DND-41 (cell line): ENCODE measurements at regions not wholly inside any gene's neighbourhood (a gene's known extent, or its start where the extent isn't known, plus 50 kb on each side); places are given as distances from the start of the nearest gene placed in this dataset.

Experiments used
- ATAC-seq: fragments of 200-7000 bp; cut with Tn5 transposase; 3 replicates; pipeline ENCODE4 v1.9.1; 2021; ENCODE audit warnings: low read depth; ENCODE audit not compliant: insufficient read depth
- DNase-seq: peaks from one replicate; pipeline ENCODE4 v3.0.0-alpha.2; 2020
- H2AFZ ChIP-seq: 2 replicates; pipeline ENCODE4 v1.6.0; 2012; ENCODE audit warnings: low read depth, low read length
- H3K27ac ChIP-seq: 2 replicates; pipeline ENCODE4 v1.5.1; 2012; ENCODE audit warnings: low read length, inconsistent platforms
- H3K27me3 ChIP-seq: fragments of 200-600 bp; sonication (generic); 2 replicates; pipeline ENCODE4 v1.6.0; 2012; ENCODE audit warnings: low read length, mild to moderate bottlenecking, inconsistent platforms; ENCODE audit not compliant: insufficient read depth, poor library complexity
- H3K36me3 ChIP-seq: 2 replicates; pipeline ENCODE4 v1.5.1; 2012; ENCODE audit warnings: low read length, inconsistent platforms; ENCODE audit not compliant: insufficient read depth
- H3K4me1 ChIP-seq: 2 replicates; pipeline ENCODE4 v1.5.1; 2012; ENCODE audit warnings: mild to moderate bottlenecking, low read length; ENCODE audit not compliant: insufficient read depth
- H3K4me2 ChIP-seq: 2 replicates; pipeline ENCODE4 v1.6.0; 2012; ENCODE audit warnings: mild to moderate bottlenecking, moderate library complexity, low read length, inconsistent platforms; ENCODE audit not compliant: insufficient read depth
- H3K4me3 ChIP-seq, 2 experiments: fragments of 200-600 bp in 1 of 2; shearing (Covaris generic) in 1 of 2; 2 replicates each; pipeline ENCODE4 v1.5.1; 2012 to 2016; ENCODE audit warnings: inconsistent platforms in 2 of 2, low read length in 2 of 2, mild to moderate bottlenecking in 2 of 2, low read depth in 1 of 2, moderate library complexity in 1 of 2
- H3K79me2 ChIP-seq: 2 replicates; pipeline ENCODE4 v1.6.0; 2012; ENCODE audit warnings: low read length, inconsistent platforms; ENCODE audit not compliant: insufficient read depth
- H3K9ac ChIP-seq: 2 replicates; pipeline ENCODE4 v1.6.0; 2012; ENCODE audit warnings: low read depth, mild to moderate bottlenecking, inconsistent platforms, low read length, moderate library complexity
- H3K9me3 ChIP-seq: 2 replicates; pipeline ENCODE4 v1.5.1; 2012; ENCODE audit warnings: low read length, moderate library complexity, mild to moderate bottlenecking, inconsistent platforms; ENCODE audit not compliant: insufficient read depth, severe bottlenecking
- H4K20me1 ChIP-seq: 2 replicates; pipeline ENCODE4 v1.6.0; 2012; ENCODE audit warnings: low read length; ENCODE audit not compliant: insufficient read depth
- CTCF ChIP-seq: IDR thresholded peaks from 2 replicates; pipeline ENCODE4 v1.5.1; 2012; ENCODE audit warnings: borderline replicate concordance, low read length, moderate library complexity, mild to moderate bottlenecking; ENCODE audit not compliant: poor library complexity, severe bottlenecking; ENCODE audit errors: extremely low read depth
- EZH2 ChIP-seq: IDR thresholded peaks from 3 replicates; pipeline ENCODE4 v1.6.1; 2012; ENCODE audit warnings: borderline replicate concordance, low read depth, mild to moderate bottlenecking, moderate library complexity, low read length, inconsistent platforms; ENCODE audit not compliant: severe bottlenecking

- H3K4me1 ChIP-seq = no peaks in the 10 kb centered on the region
- H3K36me3 ChIP-seq = no peaks in the 10 kb centered on the region
- no peaks in the 10 kb centered on the region for H3K9me3 ChIP-seq
- H3K27ac ChIP-seq = no peak overlapping the region
- DNase-seq (no peak), ATAC-seq (no peak)
- no peak overlapping the region for H2AFZ ChIP-seq
- no peaks in the 10 kb centered on the region for H3K27me3 ChIP-seq
- H4K20me1 ChIP-seq = no peaks in the 10 kb centered on the region
- no peak for TF ChIP-seq EZH2
- peak; percentile 55 for TF ChIP-seq CTCF
- H3K4me3 ChIP-seq = no peak overlapping the region
- no peak overlapping the region for H3K4me2 ChIP-seq
- no peak overlapping the region for H3K9ac ChIP-seq
- no peaks in the 10 kb centered on the region for H3K79me2 ChIP-seq
Observed at GRCh38 chr6:103797738-103798137, 1062.0 kb downstream of the HACE1 start.

GRCh38 chr6:103791458-103791857 lies 1068.3 kb downstream of the HACE1 start:
- H3K79me2 ChIP-seq = no peaks in the 10 kb centered on the region
- H3K36me3 ChIP-seq = no peaks in the 10 kb centered on the region
- TF ChIP-seq CTCF (no peak), EZH2 (no peak)
- H3K4me3 ChIP-seq = no peak overlapping the region
- H3K27ac ChIP-seq = no peak overlapping the region
- H3K4me2 ChIP-seq = no peak overlapping the region
- no peaks in the 10 kb centered on the region for H3K4me1 ChIP-seq
- no peaks in the 10 kb centered on the region for H4K20me1 ChIP-seq
- ATAC-seq (no peak), DNase-seq (no peak)
- no peaks in the 10 kb centered on the region for H3K27me3 ChIP-seq
- no peak overlapping the region for H2AFZ ChIP-seq
- H3K9ac ChIP-seq = no peak overlapping the region
- H3K9me3 ChIP-seq = no peaks in the 10 kb centered on the region

- no peaks in the 10 kb centered on the region for H3K4me1 ChIP-seq
- ATAC-seq (no peak), DNase-seq (no peak)
- no peak overlapping the region for H3K9ac ChIP-seq
- H3K27me3 ChIP-seq = no peaks in the 10 kb centered on the region
- no peaks in the 10 kb centered on the region for H4K20me1 ChIP-seq
- no peaks in the 10 kb centered on the region for H3K79me2 ChIP-seq
- no peak overlapping the region for H3K4me3 ChIP-seq
- no peaks in the 10 kb centered on the region for H3K36me3 ChIP-seq
- no peak overlapping the region for H3K4me2 ChIP-seq
- H3K27ac ChIP-seq = no peak overlapping the region
- no peak overlapping the region for H2AFZ ChIP-seq
- TF ChIP-seq CTCF (no peak), EZH2 (no peak)
- no peaks in the 10 kb centered on the region for H3K9me3 ChIP-seq
Observed at GRCh38 chr6:103784117-103784516, 1075.6 kb downstream of the HACE1 start.

GRCh38 chr6:103783329-103783728 lies 1076.4 kb downstream of the HACE1 start:
- H3K4me1 ChIP-seq = no peaks in the 10 kb centered on the region
- no peak overlapping the region for H2AFZ ChIP-seq
- no peak overlapping the region for H3K4me3 ChIP-seq
- H3K4me2 ChIP-seq = no peak overlapping the region
- no peak overlapping the region for H3K9ac ChIP-seq
- no peak for ATAC-seq
- H3K79me2 ChIP-seq = no peaks in the 10 kb centered on the region
- no peaks in the 10 kb centered on the region for H4K20me1 ChIP-seq
- no peaks in the 10 kb centered on the region for H3K36me3 ChIP-seq
- no peak overlapping the region for H3K27ac ChIP-seq
- DNase-seq = no peak
- H3K9me3 ChIP-seq = no peaks in the 10 kb centered on the region
- no peaks in the 10 kb centered on the region for H3K27me3 ChIP-seq
- no peak for TF ChIP-seq EZH2
